Stimulated activated CD8-positive, alpha-beta memory T cell treated with anti-CD3 and anti-CD28 coated beads, Interleukin-4, amount 100 ng/mL, for 4 hours (primary cell): ENCODE measurements at regions not wholly inside any gene's neighbourhood (a gene's known extent, or its start where the extent isn't known, plus 50 kb on each side); places are given as distances from the start of the nearest gene placed in this dataset.

Source experiments
- DNase-seq, 2 donors: peaks; one replicate each; pipeline ENCODE4 v3.0.0-alpha.2; 2020; ENCODE audit warnings: low read depth in 2 of 2, low spot score in 1 of 2

DNA sequence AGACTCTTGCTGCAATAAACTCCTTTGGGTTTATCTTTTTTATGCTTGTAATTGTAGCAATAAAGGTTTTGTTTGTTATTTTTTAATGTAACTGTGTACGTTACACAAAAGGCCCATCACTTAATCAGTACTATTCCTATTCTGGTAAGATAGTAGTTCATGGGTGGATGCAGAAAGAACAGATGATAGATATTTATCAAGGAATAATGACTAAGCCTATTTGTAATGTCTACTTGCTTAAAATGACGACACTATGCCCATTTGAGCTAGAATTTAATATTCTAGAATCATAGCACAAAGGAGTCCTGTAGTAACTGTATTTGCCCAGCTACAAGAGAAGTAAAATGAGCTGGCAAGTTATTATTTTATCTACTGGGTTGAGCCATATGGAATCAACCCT, 235.4 kb upstream of the DYNLRB2 start:
- no peak for DNase-seq

GRCh38 chr16:80303691-80304090, 237.1 kb upstream of the DYNLRB2 start:
- no peak for DNase-seq

DNA sequence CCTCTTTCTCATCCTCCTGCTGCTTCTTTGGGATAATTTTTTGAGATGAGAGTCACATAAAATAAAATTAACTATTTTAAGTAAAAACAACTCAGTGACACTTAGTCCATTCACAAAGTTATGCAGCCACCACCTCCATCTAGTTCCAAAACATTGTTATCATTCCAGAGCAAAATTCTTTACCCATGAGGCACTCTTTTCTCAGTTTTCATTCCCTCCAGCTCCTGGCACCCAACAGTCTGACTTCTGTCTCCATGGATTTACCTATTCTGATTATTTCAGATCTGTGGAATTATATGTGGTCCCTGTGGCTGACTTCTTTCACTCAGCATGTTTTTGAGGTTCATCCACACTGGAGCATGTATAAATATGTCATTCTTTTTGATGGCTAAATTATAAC, 239.9 kb upstream of the DYNLRB2 start:
- DNase-seq = no peak

DNA sequence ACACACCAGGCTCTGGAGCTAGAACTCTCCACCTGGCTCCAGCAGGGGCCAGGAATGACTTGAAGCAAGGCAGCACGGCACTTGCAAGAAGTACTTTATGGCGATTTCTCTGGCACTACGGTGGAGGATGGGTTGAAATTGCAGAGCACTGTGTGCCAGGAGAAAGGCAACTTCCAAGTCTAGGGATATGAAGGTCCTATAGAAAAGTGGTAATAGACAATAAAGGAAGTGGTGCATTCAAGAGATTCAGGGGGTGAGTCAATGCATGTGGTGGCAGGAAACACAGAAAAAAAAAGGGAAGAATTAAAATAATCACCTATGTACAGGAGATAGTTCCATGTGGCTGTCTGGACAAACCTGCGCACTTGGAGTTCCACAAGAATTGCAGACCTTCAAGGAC, 240.3 kb upstream of the DYNLRB2 start:
- DNase-seq = no peak

- no peak for DNase-seq
These were observed 241.4 kb upstream of the DYNLRB2 start for GRCh38 chr16:80299416-80299815.

DNA sequence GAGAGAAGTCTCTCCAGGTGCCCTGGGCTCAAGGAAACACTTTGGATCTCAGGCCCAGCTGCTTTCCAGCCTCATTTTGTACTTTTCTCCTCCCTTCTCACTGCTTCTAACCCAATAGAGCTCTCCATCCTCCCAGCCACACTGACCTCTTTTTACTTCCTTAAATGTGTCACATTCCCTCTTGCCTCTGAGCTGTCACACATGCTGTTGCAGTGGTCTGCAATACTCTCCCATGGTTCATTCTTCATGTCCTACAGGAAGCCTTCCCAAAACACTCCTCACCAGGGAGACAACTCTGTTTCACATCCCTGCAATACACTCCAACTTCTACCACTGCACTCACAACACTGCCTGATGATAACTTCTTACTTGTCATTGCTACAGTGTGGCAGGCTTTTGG, 242.1 kb upstream of the DYNLRB2 start:
- no peak for DNase-seq

GRCh38 chr16:80296034-80296433, 244.8 kb upstream of the DYNLRB2 start:
- no peak for DNase-seq

GRCh38 chr16:80294172-80294571, 246.6 kb upstream of the DYNLRB2 start:
- DNase-seq = no peak

- DNase-seq = no peak
These were observed 252.2 kb upstream of the DYNLRB2 start for GRCh38 chr16:80288616-80289015.

GRCh38 chr16:80287674-80288073, 253.1 kb upstream of the DYNLRB2 start:
- DNase-seq = no peak

DNA sequence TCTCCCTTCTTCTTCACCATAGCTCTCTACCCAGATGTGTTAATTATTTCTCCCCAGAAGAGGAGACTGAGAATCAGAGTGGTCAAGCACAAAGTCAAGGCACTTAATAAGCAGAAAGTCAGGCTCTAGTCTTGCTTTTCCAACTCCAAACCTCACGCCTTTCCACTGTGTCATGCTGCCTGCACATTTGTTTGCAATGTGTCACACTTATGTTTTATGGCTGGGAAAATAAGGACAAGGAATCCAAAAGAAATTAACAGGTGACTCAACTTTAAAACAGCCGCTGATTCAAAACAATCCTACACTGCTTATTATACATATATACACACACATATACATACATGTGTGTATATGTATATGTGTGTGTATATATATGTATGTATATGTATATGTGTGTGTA, 255.7 kb upstream of the DYNLRB2 start:
- no peak for DNase-seq

DNA sequence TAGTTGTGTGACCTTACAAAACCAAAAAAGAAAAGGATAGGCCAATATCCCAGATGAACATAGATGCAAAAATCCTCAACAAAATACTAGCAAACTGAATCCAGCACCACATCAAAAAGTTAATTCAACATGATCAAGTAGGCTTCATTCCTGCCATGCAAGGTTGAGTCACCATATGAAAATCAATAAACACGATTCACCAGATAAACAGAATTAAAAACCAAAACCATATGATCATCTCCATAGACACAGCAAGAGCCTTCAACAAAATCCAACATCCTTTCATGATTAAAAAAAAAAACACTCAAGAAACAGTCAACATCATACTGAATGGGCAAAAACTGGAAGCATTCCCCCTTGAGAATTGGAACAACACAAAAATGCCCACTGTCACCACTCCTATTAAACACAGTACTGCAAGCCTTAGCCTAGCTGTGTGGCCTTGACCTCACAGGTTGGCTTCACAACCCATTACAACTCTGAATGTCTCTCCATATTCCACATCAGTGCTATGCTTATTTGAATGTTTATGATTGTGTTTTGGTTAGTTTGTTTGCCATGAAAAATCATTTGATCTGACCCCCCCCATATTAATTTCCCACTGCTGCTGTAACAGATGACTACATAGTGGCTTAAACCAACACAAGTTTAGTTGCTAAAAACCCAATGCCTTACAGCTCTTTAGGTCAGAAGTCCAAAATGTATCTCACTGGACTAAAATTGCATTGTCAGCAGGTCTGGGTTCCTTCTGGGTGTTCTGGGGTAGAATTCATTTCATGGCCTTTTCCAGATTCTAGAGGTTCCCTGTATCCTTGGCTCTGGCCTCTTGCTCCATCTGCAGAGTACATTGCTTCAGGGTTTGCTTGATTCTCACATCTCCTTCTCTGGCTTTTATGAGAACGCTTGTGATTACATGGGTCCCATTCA, 257.1 kb upstream of the DYNLRB2 start:
- no peak for DNase-seq

DNA sequence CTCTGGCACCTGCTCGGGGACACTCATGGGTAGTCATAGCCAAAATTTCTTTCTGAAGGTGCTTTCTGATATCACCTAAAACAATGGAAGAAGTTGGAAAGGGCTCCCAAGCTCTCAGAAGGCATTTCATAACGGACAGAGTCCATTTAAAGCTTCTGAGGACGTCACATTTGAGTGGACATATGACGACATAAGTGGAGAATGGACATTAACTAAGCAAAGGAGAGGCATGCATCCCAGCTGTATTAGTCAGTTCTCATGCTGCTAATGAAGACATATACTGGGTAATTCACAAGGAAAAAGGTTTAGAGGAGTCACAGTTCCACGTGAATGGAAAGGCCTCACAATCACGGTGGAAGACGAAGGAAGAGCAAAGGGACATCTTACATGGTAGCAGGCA, 260.2 kb upstream of the DYNLRB2 start:
- DNase-seq = no peak

DNA sequence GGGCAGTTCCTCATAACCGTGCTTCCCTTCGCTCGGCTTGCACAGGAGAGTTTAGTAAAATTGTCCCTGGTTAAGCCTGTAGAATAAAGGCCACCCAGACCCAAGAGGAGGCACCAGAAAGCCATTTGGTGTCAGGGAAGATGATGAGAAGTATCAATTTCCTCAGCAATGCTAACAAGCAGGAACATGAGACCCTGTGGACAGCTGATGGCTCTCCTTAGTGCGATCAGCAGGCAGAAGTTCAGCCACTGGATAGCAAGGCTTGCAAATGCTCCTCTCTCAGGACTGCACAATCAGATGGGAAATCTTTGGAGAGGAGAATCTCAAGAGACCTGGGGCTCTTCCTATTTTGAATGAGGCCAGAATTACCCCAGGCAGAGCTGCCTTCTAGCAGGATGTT, 261.1 kb upstream of the DYNLRB2 start:
- no peak for DNase-seq

GRCh38 chr16:80277182-80277581, 263.6 kb upstream of the DYNLRB2 start:
- no peak for DNase-seq

GRCh38 chr16:80274576-80275191, 266.1 kb upstream of the DYNLRB2 start:
- no peak for DNase-seq

GRCh38 chr16:80273635-80274538, 266.9 kb upstream of the DYNLRB2 start:
- no peak for DNase-seq

DNA sequence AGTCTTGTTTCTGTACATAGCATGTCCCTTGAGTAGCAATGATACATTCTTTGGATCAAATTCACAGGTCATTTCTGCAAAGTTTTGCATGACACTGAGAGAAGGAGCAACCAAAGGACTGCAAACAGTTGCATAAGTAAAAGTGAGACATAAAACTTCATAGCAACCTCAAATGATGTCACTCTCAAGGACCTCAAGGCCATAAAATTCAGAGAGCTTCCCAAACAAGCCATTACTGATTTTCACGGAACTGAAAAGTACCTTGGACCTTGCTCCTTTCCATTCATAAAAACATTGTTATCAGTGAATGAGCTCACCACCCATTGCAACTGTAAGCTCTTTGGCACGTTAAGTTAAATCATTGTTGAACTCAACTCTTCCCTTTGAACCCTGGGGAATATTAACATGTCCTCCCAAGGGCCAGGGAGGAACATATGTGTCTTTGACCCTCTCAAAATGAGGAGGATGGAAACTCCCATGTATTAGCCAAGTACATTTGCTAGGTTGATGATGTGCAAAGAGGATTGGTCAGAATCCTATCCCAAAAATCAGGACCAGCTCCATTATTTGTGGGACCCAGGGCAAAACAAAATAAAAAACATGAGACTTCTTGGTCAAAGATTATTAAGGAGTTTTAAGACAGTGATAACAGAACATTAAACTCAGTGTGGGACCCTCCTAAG, 275.0 kb upstream of the DYNLRB2 start:
- no peak for DNase-seq

DNA sequence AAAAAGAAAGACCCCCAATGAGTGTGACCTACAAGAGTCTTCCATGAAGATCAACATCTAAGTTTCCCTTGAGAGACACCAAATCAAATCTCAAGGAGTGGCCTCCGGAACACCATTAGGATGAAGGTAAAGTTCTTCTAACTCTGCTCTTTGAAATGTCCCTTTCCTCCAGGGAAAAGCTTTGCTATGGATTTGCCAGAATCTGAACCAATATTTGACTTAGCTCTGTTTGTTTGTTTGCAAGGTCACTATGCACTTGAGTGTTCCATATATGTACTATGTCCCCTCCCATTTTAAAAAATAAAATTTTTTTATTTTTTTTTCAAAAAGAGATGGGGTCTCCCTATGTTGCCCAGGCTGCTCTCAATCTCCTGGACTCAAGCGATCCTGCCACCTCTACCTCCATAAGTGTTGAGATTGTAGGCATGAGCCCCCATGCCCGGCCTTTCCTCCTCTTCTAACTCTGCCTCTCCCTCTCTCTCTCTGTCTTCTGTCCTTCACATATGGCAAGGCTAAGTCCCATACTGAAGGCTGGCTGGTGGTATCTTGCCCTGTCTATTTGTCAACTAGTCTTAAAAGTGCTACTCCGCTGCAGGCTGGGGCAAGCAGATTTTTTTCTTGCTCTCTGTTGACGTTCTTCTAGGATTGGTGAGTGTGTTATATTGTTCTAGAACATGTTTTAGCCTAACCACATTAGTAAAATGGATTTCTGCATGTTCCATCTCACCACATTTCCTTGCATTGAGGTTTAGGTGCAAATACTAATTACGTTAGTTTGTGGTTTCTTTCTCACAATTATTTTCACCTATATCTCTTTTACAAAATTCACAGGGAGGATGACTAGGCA, 276.7 kb upstream of the DYNLRB2 start:
- no peak for DNase-seq

DNA sequence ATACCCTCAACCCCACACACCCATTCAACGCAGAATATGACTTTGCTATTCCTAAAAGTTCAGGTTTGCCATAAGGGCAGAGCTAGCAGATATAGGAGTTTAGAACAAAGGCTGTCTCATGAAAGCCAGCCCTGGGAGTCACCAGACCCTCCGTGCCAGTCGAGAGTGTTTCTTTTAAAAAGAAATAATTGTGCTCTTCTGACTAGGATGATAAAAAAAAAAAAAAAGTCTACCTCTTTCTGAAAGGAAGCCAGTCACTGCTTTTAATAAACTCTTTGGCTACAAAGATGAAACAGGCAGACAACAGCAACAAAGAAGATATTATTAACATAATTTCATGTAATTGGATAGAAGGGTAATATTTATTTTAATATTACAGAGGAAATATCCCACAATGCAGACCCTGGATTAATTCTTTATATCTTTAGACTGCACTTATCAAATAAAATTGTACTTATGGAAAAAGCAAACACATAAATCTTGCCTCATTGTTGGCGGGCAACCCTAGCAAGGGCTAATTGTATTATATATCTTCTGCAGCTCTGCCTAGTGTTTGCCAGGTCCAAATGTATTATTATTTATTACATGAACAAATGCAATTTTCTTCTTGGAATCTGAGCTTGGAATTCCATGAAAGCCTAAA, 277.5 kb upstream of the DYNLRB2 start:
- no peak for DNase-seq
